ENCODE measurements at regions not wholly inside any gene's neighbourhood (a gene's known extent, or its start where the extent isn't known, plus 50 kb on each side); places are given as distances from the start of the nearest gene placed in this dataset.

GRCh38 chr20:56718816-56719215, 89.7 kb downstream of the TFAP2C start:
- no TSS peak for BruUV-seq (replicated peaks)
- H3K4me1 ChIP-seq (ENCODE audit: control insufficient read depth, insufficient read depth, low read length) = no peaks in the 10 kb centered on the region
- no peak overlapping the region for H3K4me3 ChIP-seq (ENCODE audit: low read depth in 2 of 2, low read length in 2 of 2)
- H3K27me3 ChIP-seq (ENCODE audit: control insufficient read depth, insufficient read depth, low read length) = no peaks in the 10 kb centered on the region
- TF ChIP-seq POLR2AphosphoS5 (IDR thresholded peaks at IDR 0.05; ENCODE audit: low read depth, low read length) (no peak), TCF7L2 (IDR thresholded peaks at IDR 0.05; ENCODE audit: low read depth, low read length) (no peak), CTCF (IDR thresholded peaks at IDR 0.05) (no peak), SIN3A (IDR thresholded peaks at IDR 0.05; ENCODE audit: borderline replicate concordance, insufficient read depth, low read depth, low read length) (no peak), REST (IDR thresholded peaks at IDR 0.05; ENCODE audit: insufficient read depth in 1 of 2, low read depth in 2 of 2, low read length in 1 of 2) (no peak)
- POLR2A ChIA-PET = no interaction called here
- no peak overlapping the region for H3K27ac ChIP-seq (ENCODE audit: low read length)
- DNase-seq (ENCODE audit: low read depth, low spot score) (no peak), ATAC-seq (no peak)
- in situ Hi-C loops (cut with HindIII; ENCODE audit: low pct_unique_long_range_greater_than_20kb, low sequenced_read_pairs) = no loop called here
- no peaks in the 10 kb centered on the region for H3K9me3 ChIP-seq (ENCODE audit: control insufficient read depth, insufficient read depth, low read depth, low read length)
- no peaks in the 10 kb centered on the region for H3K36me3 ChIP-seq (ENCODE audit: control insufficient read depth, insufficient read depth, low read length)
- intact Hi-C loops (cut with micrococcal nuclease; ENCODE audit: unreplicated experiment) = no loop called here
- CTCF ChIA-PET = no interaction called here

GRCh38 chr20:56720620-56721213, 91.6 kb downstream of the TFAP2C start:
- in situ Hi-C loops (cut with HindIII; ENCODE audit: low pct_unique_long_range_greater_than_20kb, low sequenced_read_pairs) (no loop called here), intact Hi-C loops (cut with micrococcal nuclease; ENCODE audit: unreplicated experiment) (no loop called here)
- ATAC-seq (no peak), DNase-seq (ENCODE audit: low read depth, low spot score) (no peak)
- Histone ChIP-seq H3K4me3 (ENCODE audit: low read depth in 2 of 2, low read length in 2 of 2) (no peak overlapping the region), H3K27ac (ENCODE audit: low read length) (no peak overlapping the region), H3K36me3 (ENCODE audit: control insufficient read depth, insufficient read depth, low read length) (no peaks in the 10 kb centered on the region), H3K9me3 (ENCODE audit: control insufficient read depth, insufficient read depth, low read depth, low read length) (no peaks in the 10 kb centered on the region), H3K27me3 (ENCODE audit: control insufficient read depth, insufficient read depth, low read length) (no peaks in the 10 kb centered on the region), H3K4me1 (ENCODE audit: control insufficient read depth, insufficient read depth, low read length) (no peaks in the 10 kb centered on the region)
- TF ChIP-seq SIN3A (IDR thresholded peaks at IDR 0.05; ENCODE audit: borderline replicate concordance, insufficient read depth, low read depth, low read length) = no peak
- no peak for TF ChIP-seq POLR2AphosphoS5 (IDR thresholded peaks at IDR 0.05; ENCODE audit: low read depth, low read length)
- TF ChIP-seq TCF7L2 (IDR thresholded peaks at IDR 0.05; ENCODE audit: low read depth, low read length) = no peak
- no peak for TF ChIP-seq CTCF (IDR thresholded peaks at IDR 0.05)
- TF ChIP-seq REST (IDR thresholded peaks at IDR 0.05; ENCODE audit: insufficient read depth in 1 of 2, low read depth in 2 of 2, low read length in 1 of 2) = no peak
- no TSS peak for BruUV-seq (replicated peaks)
- ChIA-PET CTCF (no interaction called here), POLR2A (no interaction called here)
